ENCODE measurements at regions not wholly inside any gene's neighbourhood (a gene's known extent, or its start where the extent isn't known, plus 50 kb on each side); places are given as distances from the start of the nearest gene placed in this dataset.

DNA sequence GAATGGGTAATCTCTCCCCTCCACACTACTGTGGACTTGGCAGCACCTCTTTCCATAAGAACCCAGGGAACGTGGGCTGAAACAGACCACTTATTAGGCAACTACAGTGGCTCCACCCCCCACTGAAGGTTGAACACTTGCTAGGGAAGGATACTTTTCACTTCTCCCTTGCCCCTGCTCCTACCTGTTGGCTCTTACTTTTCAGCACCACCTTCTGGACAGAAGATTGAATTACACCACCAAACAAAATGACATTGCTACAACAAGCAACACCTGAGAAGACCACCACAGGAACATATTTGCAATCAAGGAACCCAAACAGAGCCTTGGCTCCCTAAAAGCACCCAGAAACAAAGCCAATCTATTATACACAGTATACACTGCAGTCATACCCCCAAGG, 132.1 kb upstream of the CXCL13 start:
- TF ChIP-seq, protein P1, sequence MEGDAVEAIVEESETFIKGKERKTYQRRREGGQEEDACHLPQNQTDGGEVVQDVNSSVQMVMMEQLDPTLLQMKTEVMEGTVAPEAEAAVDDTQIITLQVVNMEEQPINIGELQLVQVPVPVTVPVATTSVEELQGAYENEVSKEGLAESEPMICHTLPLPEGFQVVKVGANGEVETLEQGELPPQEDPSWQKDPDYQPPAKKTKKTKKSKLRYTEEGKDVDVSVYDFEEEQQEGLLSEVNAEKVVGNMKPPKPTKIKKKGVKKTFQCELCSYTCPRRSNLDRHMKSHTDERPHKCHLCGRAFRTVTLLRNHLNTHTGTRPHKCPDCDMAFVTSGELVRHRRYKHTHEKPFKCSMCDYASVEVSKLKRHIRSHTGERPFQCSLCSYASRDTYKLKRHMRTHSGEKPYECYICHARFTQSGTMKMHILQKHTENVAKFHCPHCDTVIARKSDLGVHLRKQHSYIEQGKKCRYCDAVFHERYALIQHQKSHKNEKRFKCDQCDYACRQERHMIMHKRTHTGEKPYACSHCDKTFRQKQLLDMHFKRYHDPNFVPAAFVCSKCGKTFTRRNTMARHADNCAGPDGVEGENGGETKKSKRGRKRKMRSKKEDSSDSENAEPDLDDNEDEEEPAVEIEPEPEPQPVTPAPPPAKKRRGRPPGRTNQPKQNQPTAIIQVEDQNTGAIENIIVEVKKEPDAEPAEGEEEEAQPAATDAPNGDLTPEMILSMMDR (conservative IDR thresholded peaks at IDR 0.05; ENCODE audit: low read length) = peak; percentile 68
- TF ChIP-seq EZH2phosphoT487 (IDR thresholded peaks at IDR 0.05; ENCODE audit: borderline replicate concordance) = no peak

Data from Loucy (cell line).